ENCODE measurements at regions not wholly inside any gene's neighbourhood (a gene's known extent, or its start where the extent isn't known, plus 50 kb on each side); places are given as distances from the start of the nearest gene placed in this dataset.

DNA sequence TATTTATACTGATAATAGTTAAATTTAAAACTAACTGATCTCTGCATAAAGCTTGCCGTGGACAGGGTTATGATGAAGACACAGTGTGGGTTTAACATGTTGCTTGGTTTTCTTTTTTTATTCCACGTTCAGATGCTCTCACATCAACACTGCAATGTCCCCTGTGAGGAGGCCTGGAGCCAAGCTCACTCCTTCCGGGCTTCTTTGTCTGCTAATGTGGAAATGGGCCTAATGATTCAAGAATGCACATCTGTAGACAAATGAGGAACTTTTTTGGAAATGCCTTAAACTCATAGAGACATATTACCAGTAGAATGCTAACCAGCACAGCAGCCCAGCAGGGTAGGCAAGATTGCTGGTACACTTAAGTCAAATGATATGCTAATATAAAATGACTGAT is 208.0 kb downstream of the GALR1 start:
- POLR2A ChIA-PET (ENCODE audit: low non-redundant PET): no interaction called here
- Histone ChIP-seq H3K4me3 (ENCODE audit: low read depth, low read length, poor library complexity, severe bottlenecking) (no peak overlapping the region), H3K36me3 (ENCODE audit: insufficient read depth, low read length, poor library complexity, severe bottlenecking) (no peaks in the 10 kb centered on the region), H3K27me3 (replicated peaks; ENCODE audit: insufficient read depth, low read depth, low read length, poor library complexity) (no peaks in the 10 kb centered on the region), H3K4me1 (ENCODE audit: insufficient read depth, low read length, poor library complexity, severe bottlenecking) (no peaks in the 10 kb centered on the region), H3K27ac (ENCODE audit: low read depth, low read length, poor library complexity, severe bottlenecking) (no peak overlapping the region), H3K9me3 (ENCODE audit: low read depth, low read length, poor library complexity, severe bottlenecking) (peaks cover 15% of the 10 kb centered on the region)
- BruUV-seq (replicated peaks): no TSS peak
- TF ChIP-seq, protein P1, sequence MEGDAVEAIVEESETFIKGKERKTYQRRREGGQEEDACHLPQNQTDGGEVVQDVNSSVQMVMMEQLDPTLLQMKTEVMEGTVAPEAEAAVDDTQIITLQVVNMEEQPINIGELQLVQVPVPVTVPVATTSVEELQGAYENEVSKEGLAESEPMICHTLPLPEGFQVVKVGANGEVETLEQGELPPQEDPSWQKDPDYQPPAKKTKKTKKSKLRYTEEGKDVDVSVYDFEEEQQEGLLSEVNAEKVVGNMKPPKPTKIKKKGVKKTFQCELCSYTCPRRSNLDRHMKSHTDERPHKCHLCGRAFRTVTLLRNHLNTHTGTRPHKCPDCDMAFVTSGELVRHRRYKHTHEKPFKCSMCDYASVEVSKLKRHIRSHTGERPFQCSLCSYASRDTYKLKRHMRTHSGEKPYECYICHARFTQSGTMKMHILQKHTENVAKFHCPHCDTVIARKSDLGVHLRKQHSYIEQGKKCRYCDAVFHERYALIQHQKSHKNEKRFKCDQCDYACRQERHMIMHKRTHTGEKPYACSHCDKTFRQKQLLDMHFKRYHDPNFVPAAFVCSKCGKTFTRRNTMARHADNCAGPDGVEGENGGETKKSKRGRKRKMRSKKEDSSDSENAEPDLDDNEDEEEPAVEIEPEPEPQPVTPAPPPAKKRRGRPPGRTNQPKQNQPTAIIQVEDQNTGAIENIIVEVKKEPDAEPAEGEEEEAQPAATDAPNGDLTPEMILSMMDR (conservative IDR thresholded peaks at IDR 0.05; ENCODE audit: low read depth, low read length): no peak
- TF ChIP-seq EZH2 (IDR thresholded peaks at IDR 0.05; ENCODE audit: borderline replicate concordance, low read depth, low read length, poor library complexity, severe bottlenecking): no peak
- CTCF ChIA-PET: no interaction called here
- no peak for DNase-seq (ENCODE audit: low spot score)
- intact Hi-C loops (cut with micrococcal nuclease; ENCODE audit: unreplicated experiment): no loop called here

DNA sequence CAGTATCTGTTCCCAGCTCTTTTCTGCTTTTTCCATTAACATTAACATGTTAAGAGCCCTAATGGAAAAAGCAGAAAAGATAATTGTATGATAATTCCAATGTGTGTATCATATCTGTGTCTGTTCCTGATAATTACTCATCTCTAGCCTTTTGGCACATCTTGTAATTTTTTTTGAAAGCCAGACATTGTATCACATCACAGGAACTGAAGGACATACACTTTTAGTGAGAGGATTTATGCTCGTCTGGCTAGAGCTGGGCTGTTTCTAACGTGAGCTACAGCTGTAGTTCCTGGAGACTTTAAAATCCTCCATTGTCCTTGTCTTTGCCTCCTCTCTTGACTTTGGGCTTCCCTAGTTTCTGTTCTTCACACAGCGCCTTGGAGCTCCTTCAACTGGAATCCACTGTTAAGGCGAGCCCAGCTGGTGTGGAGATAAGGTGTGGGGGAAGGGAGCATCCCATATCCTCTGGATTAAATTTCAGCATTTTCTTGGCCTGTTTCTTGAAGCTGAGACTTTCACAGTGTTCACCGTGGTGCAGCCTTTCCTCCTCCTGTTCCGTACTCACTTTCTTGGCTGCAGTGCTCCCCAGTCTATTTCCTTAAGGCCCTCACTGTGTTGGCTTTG is 211.5 kb downstream of the GALR1 start:
- no TSS peak for BruUV-seq (replicated peaks)
- no peaks in the 10 kb centered on the region for H3K4me1 ChIP-seq (ENCODE audit: insufficient read depth, low read length, poor library complexity, severe bottlenecking)
- no peak overlapping the region for H3K4me3 ChIP-seq (ENCODE audit: low read depth, low read length, poor library complexity, severe bottlenecking)
- intact Hi-C loops (cut with micrococcal nuclease; ENCODE audit: unreplicated experiment): no loop called here
- ChIA-PET POLR2A (ENCODE audit: low non-redundant PET) (no interaction called here), CTCF (no interaction called here)
- TF ChIP-seq EZH2 (IDR thresholded peaks at IDR 0.05; ENCODE audit: borderline replicate concordance, low read depth, low read length, poor library complexity, severe bottlenecking): no peak
- TF ChIP-seq, protein P1 (conservative IDR thresholded peaks at IDR 0.05; ENCODE audit: low read depth, low read length): no peak
- DNase-seq (ENCODE audit: low spot score): no peak
- no peaks in the 10 kb centered on the region for H3K27me3 ChIP-seq (replicated peaks; ENCODE audit: insufficient read depth, low read depth, low read length, poor library complexity)
- H3K36me3 ChIP-seq (ENCODE audit: insufficient read depth, low read length, poor library complexity, severe bottlenecking): no peaks in the 10 kb centered on the region
- peaks cover 18% of the 10 kb centered on the region for H3K9me3 ChIP-seq (ENCODE audit: low read depth, low read length, poor library complexity, severe bottlenecking)
- H3K27ac ChIP-seq (ENCODE audit: low read depth, low read length, poor library complexity, severe bottlenecking): no peak overlapping the region

DNA sequence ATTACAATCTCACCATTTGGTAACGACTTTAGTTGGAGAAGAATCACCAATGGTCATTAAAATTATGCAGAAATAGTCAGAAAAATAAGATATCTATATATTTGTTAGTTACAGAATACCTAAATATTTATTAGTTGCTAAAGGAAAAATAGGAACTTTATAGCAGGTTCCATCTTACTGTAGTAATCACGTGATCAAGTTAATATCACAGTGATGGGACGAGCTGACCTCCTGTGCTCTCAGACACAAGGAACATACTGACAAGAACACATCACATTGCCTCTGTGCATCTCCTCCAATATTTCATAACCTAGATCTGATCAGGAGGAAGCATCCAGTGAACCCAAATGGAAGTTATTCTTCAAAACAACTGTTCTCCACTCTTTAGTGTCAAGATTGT is 215.3 kb downstream of the GALR1 start:
- Histone ChIP-seq H3K27me3 (replicated peaks; ENCODE audit: insufficient read depth, low read depth, low read length, poor library complexity) (no peaks in the 10 kb centered on the region), H3K27ac (ENCODE audit: low read depth, low read length, poor library complexity, severe bottlenecking) (no peak overlapping the region), H3K36me3 (ENCODE audit: insufficient read depth, low read length, poor library complexity, severe bottlenecking) (no peaks in the 10 kb centered on the region), H3K4me1 (ENCODE audit: insufficient read depth, low read length, poor library complexity, severe bottlenecking) (no peaks in the 10 kb centered on the region), H3K4me3 (ENCODE audit: low read depth, low read length, poor library complexity, severe bottlenecking) (no peak overlapping the region), H3K9me3 (ENCODE audit: low read depth, low read length, poor library complexity, severe bottlenecking) (peaks cover 18% of the 10 kb centered on the region)
- no TSS peak for BruUV-seq (replicated peaks)
- intact Hi-C loops (cut with micrococcal nuclease; ENCODE audit: unreplicated experiment): no loop called here
- DNase-seq (ENCODE audit: low spot score): no peak
- ChIA-PET POLR2A (ENCODE audit: low non-redundant PET) (no interaction called here), CTCF (no interaction called here)
- TF ChIP-seq, protein P1 (conservative IDR thresholded peaks at IDR 0.05; ENCODE audit: low read depth, low read length): no peak
- TF ChIP-seq EZH2 (IDR thresholded peaks at IDR 0.05; ENCODE audit: borderline replicate concordance, low read depth, low read length, poor library complexity, severe bottlenecking): no peak
